T-cell (primary cell): ENCODE measurements at regions not wholly inside any gene's neighbourhood (a gene's known extent, or its start where the extent isn't known, plus 50 kb on each side); places are given as distances from the start of the nearest gene placed in this dataset.

Experiments used
- ATAC-seq, 4 experiments: fragments of 200-7000 bp in 3 of 4; fragments of 150-1000 bp in 1 of 4; cut with Tn5 transposase; replicated peaks in 1 of 4; 1 replicate in 3 of 4; 2 replicates in 1 of 4; pipeline ENCODE4 v1.10.0; 2021; ENCODE audit warnings: moderate library complexity in 3 of 4, mild to moderate bottlenecking in 2 of 4, moderate number of reproducible peaks in 1 of 4
- CTCF ChIA-PET, 2 donors: fragments of 300-600 bp; sonication (Branson Sonifier 250); formaldehyde crosslinking; loops; one replicate each; lab custom pipeline; 2022; ENCODE audit warnings: antibody characterized with exemption in 2 of 2; lab: Charles Lee
- POLR2A ChIA-PET, 2 donors: fragments of 300-600 bp; sonication (Branson Sonifier 250); formaldehyde crosslinking; loops; one replicate each; lab custom pipeline; 2022; ENCODE audit warnings: antibody characterized with exemption in 2 of 2; lab: Charles Lee
- DNase-seq, 35 experiments: peaks; one replicate each; pipeline versions ENCODE4 v3.0.0 to v3.0.0-alpha.2; 2013 to 2023
- H3K27ac ChIP-seq: one replicate; pipeline ENCODE4 v1.5.1; 2013; ENCODE audit warnings: low read length
- H3K27me3 ChIP-seq, 2 experiments: replicated peaks in 1 of 2; 1 replicate in 1 of 2; 2 replicates in 1 of 2; pipeline versions ENCODE4 v1.6.1 to v1.7.0; 2013; ENCODE audit warnings: low read length in 1 of 2, mixed read lengths in 1 of 2; ENCODE audit not compliant: control insufficient read depth in 2 of 2, insufficient read depth in 2 of 2; ENCODE audit errors: extremely low read depth in 1 of 2
- H3K36me3 ChIP-seq, 2 donors: 1 replicate in 1 of 2; 2 replicates in 1 of 2; pipeline versions ENCODE4 v1.6.1 to v1.7.0; 2013; ENCODE audit warnings: low read length in 1 of 2; ENCODE audit not compliant: control insufficient read depth in 2 of 2, insufficient read depth in 1 of 2; ENCODE audit errors: extremely low read depth in 1 of 2
- H3K4me1 ChIP-seq, 2 experiments: 1 replicate in 1 of 2; 2 replicates in 1 of 2; pipeline versions ENCODE4 v1.6.1 to v1.7.0; 2013; ENCODE audit warnings: low read length in 2 of 2, mixed read lengths in 1 of 2; ENCODE audit not compliant: insufficient read depth in 2 of 2, control insufficient read depth in 1 of 2; ENCODE audit errors: extremely low read depth in 1 of 2
- H3K4me3 ChIP-seq, 2 donors: 1 replicate in 1 of 2; 2 replicates in 1 of 2; pipeline versions ENCODE4 v1.5.1 to v1.7.0; 2013; ENCODE audit warnings: mild to moderate bottlenecking in 2 of 2, low read length in 1 of 2, moderate library complexity in 1 of 2; ENCODE audit not compliant: control insufficient read depth in 1 of 2; ENCODE audit errors: extremely low read depth in 1 of 2
- H3K9me3 ChIP-seq: 2 replicates; pipeline ENCODE4 v1.7.0; 2013
- H3K27ac Mint-ChIP-seq, 2 donors: one replicate each; pipeline ENCODE4 v1.8.0; 2020 to 2021; ENCODE audit warnings: mild to moderate bottlenecking in 2 of 2, mixed read lengths in 2 of 2
- H3K27me3 Mint-ChIP-seq, 2 donors: one replicate each; pipeline ENCODE4 v1.8.0; 2021 to 2022; ENCODE audit warnings: mixed read lengths in 2 of 2
- H3K36me3 Mint-ChIP-seq: one replicate; pipeline ENCODE4 v1.8.0; 2021; ENCODE audit warnings: mixed read lengths
- H3K4me1 Mint-ChIP-seq, 3 donors: one replicate each; pipeline ENCODE4 v1.8.0; 2020 to 2022; ENCODE audit warnings: mixed read lengths in 3 of 3, mild to moderate bottlenecking in 1 of 3
- H3K4me3 Mint-ChIP-seq, 3 donors: one replicate each; pipeline ENCODE4 v1.8.0; 2020 to 2022; ENCODE audit warnings: mild to moderate bottlenecking in 3 of 3, mixed read lengths in 3 of 3, moderate library complexity in 3 of 3
- H3K9me3 Mint-ChIP-seq, 3 donors: one replicate each; pipeline ENCODE4 v1.8.0; 2020 to 2022; ENCODE audit warnings: mixed read lengths in 3 of 3
- whole genome bisulfite sequencing: methylation state at CpG from one replicate; pipeline ENCODE4 v1.1.5; 2013; ENCODE audit warnings: missing lambda C conversion rate; ENCODE audit not compliant: insufficient coverage; 5-methylcytosine and 5-hydroxymethylcytosine counted together

DNA sequence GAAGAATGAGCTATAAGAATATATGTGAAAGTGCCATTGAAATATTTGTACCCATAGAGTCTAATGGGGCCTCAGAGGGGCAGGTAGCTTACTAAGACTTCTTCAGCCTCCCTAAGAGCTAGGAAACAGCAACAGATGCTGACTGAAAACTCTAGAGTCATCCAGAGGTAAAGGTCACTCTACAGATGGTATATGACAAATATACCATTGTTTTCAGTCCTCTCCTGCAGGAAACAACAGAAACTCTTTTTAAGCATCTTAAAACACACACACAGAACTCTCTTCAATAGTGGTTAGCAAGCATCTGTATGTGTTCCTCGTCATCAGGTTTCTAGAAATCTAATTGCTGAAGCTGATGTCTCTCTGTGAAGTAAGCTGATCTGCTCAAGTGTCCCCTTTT lies 313.8 kb upstream of the GATB start:
- POLR2A ChIA-PET, result interaction anchor here in 1 of 2 donors (0.6 kb wide), 1 partner anchor 22 kb away, joined by 7 read pairs; no protein-coding TSS in a partner anchor
- Mint-ChIP-seq H3K27me3 (no peaks in the 10 kb centered on the region), H3K27ac (peak overlapping the region in 1 of 2 donors; percentile 55), H3K4me1 (peaks cover 51 to 59% (median 54%) of the 10 kb centered on the region in 3 donors), H3K36me3 (peaks cover 4% of the 10 kb centered on the region), H3K4me3 (no peak overlapping the region), H3K9me3 (peaks cover 0 to 8% (median 0%) of the 10 kb centered on the region in 3 donors)
- ATAC-seq (no peak), DNase-seq (no peak)
- CTCF ChIA-PET, result interaction anchor here in 1 of 2 donors (0.6 kb wide), 1 partner anchor 232 kb away, joined by 6 read pairs; no protein-coding TSS in a partner anchor
- H3K4me1 ChIP-seq, result peaks cover 14 to 15% of the 10 kb centered on the region in 2 experiments
- no CpG with 5 or more reads among the region's 1 CpG for WGBS
- H3K36me3 ChIP-seq, result peaks cover 0 to 3% of the 10 kb centered on the region in 2 donors
- no peaks in the 10 kb centered on the region for H3K27me3 ChIP-seq
- H3K9me3 ChIP-seq, result no peaks in the 10 kb centered on the region
- no peak overlapping the region for H3K27ac ChIP-seq
- no peak overlapping the region for H3K4me3 ChIP-seq

DNA sequence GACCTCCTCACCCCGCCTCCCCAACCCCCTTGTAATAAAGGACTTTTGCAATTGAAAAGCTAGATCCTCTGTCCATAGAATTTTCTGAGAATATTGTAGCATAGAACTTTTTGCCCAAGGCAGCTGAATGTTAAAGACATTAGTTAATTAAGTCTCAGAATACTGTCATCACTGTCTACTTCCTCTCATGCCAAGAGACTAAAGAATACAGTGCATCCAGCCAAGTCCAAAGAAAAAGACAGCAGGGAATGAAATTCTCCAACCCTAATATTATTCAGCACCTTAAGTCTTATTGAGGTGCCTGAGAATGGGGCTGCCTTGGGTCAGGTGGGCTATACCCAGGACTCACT lies 313.3 kb upstream of the GATB start:
- no peak for ATAC-seq
- Mint-ChIP-seq H3K9me3 (peaks cover 0 to 8% (median 0%) of the 10 kb centered on the region in 3 donors), H3K4me3 (no peak overlapping the region), H3K4me1 (peaks cover 47 to 57% (median 51%) of the 10 kb centered on the region in 3 donors), H3K36me3 (peaks cover 4% of the 10 kb centered on the region), H3K27me3 (no peaks in the 10 kb centered on the region), H3K27ac (no peak overlapping the region)
- no peak overlapping the region for H3K4me3 ChIP-seq
- peaks cover 0 to 3% of the 10 kb centered on the region in 2 donors for H3K36me3 ChIP-seq
- no peaks in the 10 kb centered on the region for H3K27me3 ChIP-seq
- H3K4me1 ChIP-seq, result peaks cover 9 to 10% of the 10 kb centered on the region in 2 experiments
- H3K9me3 ChIP-seq, result no peaks in the 10 kb centered on the region
- POLR2A ChIA-PET, result interaction anchor here in 1 of 2 donors (0.6 kb wide), 1 partner anchor 21 kb away, joined by 7 read pairs; no protein-coding TSS in a partner anchor
- H3K27ac ChIP-seq, result no peak overlapping the region
- no peak for DNase-seq
- no CpG with 5 or more reads among the region's 1 CpG for WGBS
- CTCF ChIA-PET, result interaction anchor here in 1 of 2 donors (0.6 kb wide), 1 partner anchor 232 kb away, joined by 6 read pairs; no protein-coding TSS in a partner anchor

DNA sequence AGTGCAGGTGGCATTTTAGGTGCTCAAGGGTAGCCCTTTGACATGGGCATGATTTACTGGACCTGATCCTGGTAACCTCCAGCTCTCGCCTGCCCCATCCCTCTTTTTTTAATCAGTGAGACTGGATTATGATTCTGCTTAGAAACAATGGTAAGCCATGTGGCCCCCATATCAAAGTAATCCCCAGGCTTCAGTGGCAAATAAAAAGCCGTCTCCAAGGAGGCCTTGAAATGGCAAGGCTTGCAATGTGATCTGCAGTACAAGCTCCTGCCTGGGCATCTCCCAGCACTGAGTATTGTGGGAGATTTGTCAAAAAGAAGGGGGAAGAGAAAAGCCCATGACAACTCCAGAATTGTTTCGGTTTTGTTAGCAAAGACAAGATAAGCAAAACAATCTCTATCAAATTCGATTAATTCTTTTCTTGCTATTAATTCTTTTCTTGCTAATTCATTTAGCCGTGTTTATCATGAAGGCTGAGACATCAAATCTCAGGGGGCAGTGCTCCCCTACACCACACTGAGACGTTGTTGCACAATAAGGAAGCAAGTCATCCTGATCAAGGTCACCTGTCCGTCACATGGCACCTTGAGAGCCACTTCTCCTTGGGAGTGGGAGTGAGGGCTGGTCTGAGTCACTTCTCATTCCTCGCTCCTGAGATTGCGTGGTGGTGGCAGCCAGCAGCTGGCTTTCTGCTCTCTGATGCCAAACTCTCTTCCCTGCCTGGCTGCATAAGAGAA lies 312.7 kb upstream of the GATB start:
- H3K4me3 Mint-ChIP-seq, result no peak overlapping the region
- Histone ChIP-seq H3K27me3 (no peaks in the 10 kb centered on the region), H3K4me3 (no peak overlapping the region), H3K36me3 (peaks cover 0 to 3% of the 10 kb centered on the region in 2 donors), H3K9me3 (no peaks in the 10 kb centered on the region), H3K4me1 (peaks cover 8 to 10% of the 10 kb centered on the region in 2 experiments), H3K27ac (no peak overlapping the region)
- H3K27me3 Mint-ChIP-seq, result no peaks in the 10 kb centered on the region
- no peak overlapping the region for H3K27ac Mint-ChIP-seq
- ChIA-PET POLR2A (interaction anchor here in 1 of 2 donors (0.6 kb wide), 1 partner anchor 20 kb away, joined by 7 read pairs; no protein-coding TSS in a partner anchor), CTCF (interaction anchor here in 1 of 2 donors (0.6 kb wide), 1 partner anchor 233 kb away, joined by 6 read pairs; no protein-coding TSS in a partner anchor)
- H3K36me3 Mint-ChIP-seq, result peaks cover 4% of the 10 kb centered on the region
- H3K4me1 Mint-ChIP-seq, result peaks cover 48 to 58% (median 51%) of the 10 kb centered on the region in 3 donors
- peaks cover 0 to 8% (median 0%) of the 10 kb centered on the region in 3 donors for H3K9me3 Mint-ChIP-seq
- DNase-seq, result no peak
- WGBS, result 90% methylated on average over 5 of the region's 9 CpGs
- no peak for ATAC-seq

DNA sequence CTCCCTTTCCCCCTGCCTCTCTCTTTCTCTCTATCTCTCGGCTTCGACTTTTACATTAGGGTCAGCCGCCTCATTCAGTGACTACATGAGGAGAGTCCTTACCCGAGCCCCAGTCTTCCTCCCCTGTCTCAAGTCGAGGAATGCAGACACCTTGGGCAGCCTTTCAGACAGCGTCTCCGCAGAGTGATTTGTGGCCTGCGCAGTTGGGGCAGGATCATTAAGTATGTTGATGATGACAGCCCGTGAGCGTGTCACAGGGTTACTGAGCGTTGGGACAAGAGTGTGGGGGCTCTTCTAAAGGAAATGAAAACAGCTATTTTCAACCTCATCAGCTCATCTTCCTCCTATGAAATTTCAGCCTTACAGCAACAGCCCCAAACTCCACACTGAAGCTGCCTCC lies 312.1 kb upstream of the GATB start:
- WGBS, result 92% methylated on average over 6 of the region's 11 CpGs
- Mint-ChIP-seq H3K9me3 (peaks cover 0 to 8% (median 0%) of the 10 kb centered on the region in 3 donors), H3K4me3 (no peak overlapping the region), H3K4me1 (peaks cover 46 to 58% (median 51%) of the 10 kb centered on the region in 3 donors), H3K36me3 (peaks cover 4% of the 10 kb centered on the region), H3K27ac (peak overlapping the region in 1 of 2 donors; percentile 11), H3K27me3 (no peaks in the 10 kb centered on the region)
- Histone ChIP-seq H3K4me1 (peaks cover 8 to 10% of the 10 kb centered on the region in 2 experiments), H3K9me3 (no peaks in the 10 kb centered on the region), H3K4me3 (no peak overlapping the region), H3K27ac (no peak overlapping the region), H3K36me3 (peaks cover 0 to 3% of the 10 kb centered on the region in 2 donors), H3K27me3 (no peaks in the 10 kb centered on the region)
- ChIA-PET CTCF (no interaction called here), POLR2A (no interaction called here)
- no peak for DNase-seq
- no peak for ATAC-seq

DNA sequence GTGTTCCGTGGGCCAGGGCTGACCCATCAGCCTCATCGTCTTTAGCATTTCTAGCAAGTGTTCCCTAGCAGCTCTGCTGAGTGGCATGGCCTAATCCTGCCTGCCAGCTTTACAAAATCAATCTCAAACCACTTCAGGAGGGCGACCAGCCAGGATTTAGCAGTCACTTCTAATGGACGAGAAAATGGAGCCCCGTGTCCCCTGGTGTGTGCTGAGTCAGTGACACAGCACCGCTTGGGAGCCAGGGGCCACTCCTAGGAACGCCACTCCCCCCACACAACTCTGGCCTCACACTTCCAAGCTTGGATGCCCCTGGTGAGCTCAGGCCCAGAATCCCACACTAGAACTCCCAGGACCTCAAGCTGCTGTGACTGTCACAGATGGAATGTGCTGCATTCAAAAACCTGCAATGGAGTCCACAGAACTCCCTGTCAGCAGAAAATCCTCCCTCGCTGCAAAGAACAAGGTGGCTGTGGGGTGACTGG lies 311.2 kb upstream of the GATB start:
- Histone ChIP-seq H3K4me3 (no peak overlapping the region), H3K27me3 (no peaks in the 10 kb centered on the region), H3K27ac (no peak overlapping the region), H3K36me3 (no peaks in the 10 kb centered on the region), H3K4me1 (peaks cover 3 to 8% of the 10 kb centered on the region in 2 experiments), H3K9me3 (no peaks in the 10 kb centered on the region)
- H3K4me3 Mint-ChIP-seq, result no peak overlapping the region
- no peaks in the 10 kb centered on the region for H3K36me3 Mint-ChIP-seq
- DNase-seq (no peak), ATAC-seq (no peak)
- ChIA-PET POLR2A (no interaction called here), CTCF (no interaction called here)
- peak overlapping the region in 1 of 2 donors; percentile 16 for H3K27ac Mint-ChIP-seq
- 96% methylated on average over 7 of the region's 8 CpGs for WGBS
- no peaks in the 10 kb centered on the region for H3K27me3 Mint-ChIP-seq
- peaks cover 0 to 1% (median under 1%) of the 10 kb centered on the region in 3 donors for H3K9me3 Mint-ChIP-seq
- peaks cover 38 to 56% (median 43%) of the 10 kb centered on the region in 3 donors for H3K4me1 Mint-ChIP-seq

DNA sequence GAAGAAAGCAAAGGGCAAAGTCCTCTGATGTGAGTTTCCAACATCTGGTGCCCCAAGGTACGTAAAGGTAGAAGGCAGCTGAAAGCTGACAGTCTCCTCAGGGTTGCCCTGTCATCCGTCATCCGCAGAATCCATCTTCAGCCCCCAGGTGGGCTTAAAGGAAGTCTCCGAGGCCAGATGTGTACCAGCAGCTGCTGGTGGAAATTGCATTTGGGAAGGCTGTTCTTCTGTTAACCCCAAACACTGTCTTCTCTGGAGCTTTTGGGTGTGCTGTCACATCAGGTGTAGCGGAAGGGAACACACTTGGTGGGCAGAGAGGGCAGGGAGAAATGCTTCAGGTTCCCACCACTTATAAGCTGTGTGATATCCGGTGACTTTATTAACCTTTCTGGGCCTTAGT lies 310.0 kb upstream of the GATB start:
- Mint-ChIP-seq H3K27ac (no peak overlapping the region), H3K27me3 (no peaks in the 10 kb centered on the region), H3K4me1 (peaks cover 40 to 59% (median 43%) of the 10 kb centered on the region in 3 donors), H3K4me3 (no peak overlapping the region), H3K9me3 (peaks cover 0 to 4% (median 0%) of the 10 kb centered on the region in 3 donors), H3K36me3 (no peaks in the 10 kb centered on the region)
- H3K9me3 ChIP-seq, result no peaks in the 10 kb centered on the region
- ChIA-PET POLR2A (interaction anchor here in 1 of 2 donors (0.6 kb wide), 1 partner anchor 288 kb away, joined by 3 read pairs; no protein-coding TSS in a partner anchor), CTCF (interaction anchor here in 1 of 2 donors (0.5 kb wide), 1 partner anchor 66 kb away, joined by 3 read pairs; no protein-coding TSS in a partner anchor)
- H3K27me3 ChIP-seq, result no peaks in the 10 kb centered on the region
- no peak overlapping the region for H3K4me3 ChIP-seq
- 92% methylated on average over 4 of the region's 6 CpGs for WGBS
- H3K27ac ChIP-seq, result no peak overlapping the region
- DNase-seq (no peak), ATAC-seq (no peak)
- H3K36me3 ChIP-seq, result no peaks in the 10 kb centered on the region
- H3K4me1 ChIP-seq, result peaks cover 3 to 4% of the 10 kb centered on the region in 2 experiments
